ENCODE measurements at regions not wholly inside any gene's neighbourhood (a gene's known extent, or its start where the extent isn't known, plus 50 kb on each side); places are given as distances from the start of the nearest gene placed in this dataset.

DNA sequence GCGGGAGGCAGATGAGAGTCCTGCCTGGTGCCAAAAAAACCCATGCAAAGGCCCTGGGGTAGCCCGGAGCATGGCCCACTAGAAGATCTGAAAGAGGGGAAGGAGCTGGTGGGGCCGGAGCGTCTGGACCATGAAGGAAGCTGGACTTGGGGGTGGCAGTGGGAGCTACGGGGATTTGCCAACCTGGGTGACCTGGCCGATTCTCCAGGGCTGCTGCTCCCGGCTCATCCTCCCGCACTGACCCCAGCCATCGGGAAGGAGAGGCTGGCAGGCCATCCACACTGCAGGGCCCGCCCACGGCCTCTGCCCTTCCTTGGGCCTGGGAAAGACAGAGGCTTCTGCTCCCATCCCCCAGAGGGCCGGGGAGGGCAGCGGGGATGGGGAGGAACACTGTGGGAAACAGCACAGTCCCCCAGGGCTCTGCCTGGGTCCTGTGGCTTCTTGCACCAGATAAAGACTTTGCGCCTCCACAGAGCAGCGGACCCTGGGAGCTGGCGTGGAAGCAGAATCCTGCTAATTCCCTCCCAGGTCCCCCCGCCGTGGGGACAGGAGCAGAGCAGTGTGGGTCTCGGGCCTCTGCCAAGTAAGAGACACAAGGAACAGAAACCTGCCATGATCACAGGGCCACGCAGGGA, 87.1 kb upstream of the LINC01488 start:
- no peak for DNase-seq

GRCh38 chr11:69394869-69395246, 86.6 kb upstream of the LINC01488 start:
- no peak for DNase-seq

- DNase-seq = no peak
These were observed 86.2 kb upstream of the LINC01488 start for GRCh38 chr11:69395287-69395686.

DNA sequence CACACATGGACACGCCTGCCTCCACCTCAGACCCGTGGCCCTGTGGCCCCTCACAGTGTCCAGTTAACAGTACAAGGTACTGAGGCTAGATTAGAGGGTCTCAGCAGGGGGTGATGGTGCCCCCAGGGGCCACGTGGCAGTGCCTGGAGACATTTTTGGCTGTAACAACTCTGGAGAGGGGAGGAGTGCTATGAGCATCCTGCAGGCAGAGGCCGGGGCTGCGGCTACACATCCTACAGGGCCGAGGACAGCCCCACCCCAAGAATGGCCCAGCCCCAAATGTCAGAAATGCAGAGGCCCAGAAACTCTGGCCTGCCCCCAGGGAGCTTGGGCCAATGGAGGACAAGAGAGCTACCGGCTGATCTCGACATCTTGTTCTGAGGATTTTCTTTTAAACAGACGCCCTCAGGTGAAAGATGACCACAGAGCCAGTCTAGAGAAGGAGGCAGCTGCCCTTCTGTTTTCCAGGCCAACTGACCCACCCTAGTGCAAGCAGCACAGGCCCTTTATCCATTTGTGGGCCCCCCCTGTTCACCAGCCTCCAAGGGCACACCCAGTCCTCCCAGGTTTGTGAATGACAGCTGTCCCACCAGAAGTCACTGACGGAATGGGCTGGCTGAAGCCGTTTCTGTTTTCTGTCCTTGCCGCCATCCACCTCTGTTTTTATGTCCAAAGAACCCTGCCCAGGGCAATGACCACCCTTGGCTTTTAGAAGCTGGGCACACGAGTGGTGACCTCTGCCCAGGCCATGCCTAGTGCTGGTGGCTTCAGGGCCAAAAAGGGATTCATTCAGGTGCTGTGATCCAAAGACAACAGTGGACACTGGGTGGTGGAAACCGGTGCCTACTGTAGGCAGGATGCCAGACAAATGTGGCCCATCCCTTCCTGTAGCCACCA, 85.2 kb upstream of the LINC01488 start:
- no peak for DNase-seq

GRCh38 chr11:69396948-69397307, 84.5 kb upstream of the LINC01488 start:
- DNase-seq = no peak

- no peak for DNase-seq
These were observed 83.7 kb upstream of the LINC01488 start for GRCh38 chr11:69397732-69398131.

- DNase-seq = no peak
These were observed 82.7 kb upstream of the LINC01488 start for GRCh38 chr11:69398529-69399492.

GRCh38 chr11:69400140-69400539, 81.3 kb upstream of the LINC01488 start:
- DNase-seq = no peak

GRCh38 chr11:69400771-69401590, 80.5 kb upstream of the LINC01488 start:
- no peak for DNase-seq

DNA sequence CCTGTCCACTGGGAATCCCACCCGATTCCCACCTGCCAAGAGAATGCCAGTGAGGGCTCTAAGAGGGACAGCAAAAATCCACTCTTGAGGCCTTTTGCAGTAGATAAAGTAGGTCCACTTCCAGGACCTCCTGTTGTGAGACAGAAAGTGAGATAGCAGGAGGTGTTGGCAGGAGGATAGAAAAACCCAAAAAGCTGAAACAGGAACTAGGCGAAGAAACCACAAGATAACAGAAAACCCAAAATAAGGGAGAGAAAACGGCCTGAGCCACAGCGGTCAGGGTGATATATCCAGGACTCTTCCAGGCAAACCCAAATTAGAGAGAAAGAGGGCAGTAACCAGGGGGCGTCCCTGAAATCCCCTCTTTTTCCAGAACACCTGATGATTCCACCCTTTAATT, 79.7 kb upstream of the LINC01488 start:
- no peak for DNase-seq

GRCh38 chr11:69402251-69402887, 79.1 kb upstream of the LINC01488 start:
- no peak for DNase-seq

DNA sequence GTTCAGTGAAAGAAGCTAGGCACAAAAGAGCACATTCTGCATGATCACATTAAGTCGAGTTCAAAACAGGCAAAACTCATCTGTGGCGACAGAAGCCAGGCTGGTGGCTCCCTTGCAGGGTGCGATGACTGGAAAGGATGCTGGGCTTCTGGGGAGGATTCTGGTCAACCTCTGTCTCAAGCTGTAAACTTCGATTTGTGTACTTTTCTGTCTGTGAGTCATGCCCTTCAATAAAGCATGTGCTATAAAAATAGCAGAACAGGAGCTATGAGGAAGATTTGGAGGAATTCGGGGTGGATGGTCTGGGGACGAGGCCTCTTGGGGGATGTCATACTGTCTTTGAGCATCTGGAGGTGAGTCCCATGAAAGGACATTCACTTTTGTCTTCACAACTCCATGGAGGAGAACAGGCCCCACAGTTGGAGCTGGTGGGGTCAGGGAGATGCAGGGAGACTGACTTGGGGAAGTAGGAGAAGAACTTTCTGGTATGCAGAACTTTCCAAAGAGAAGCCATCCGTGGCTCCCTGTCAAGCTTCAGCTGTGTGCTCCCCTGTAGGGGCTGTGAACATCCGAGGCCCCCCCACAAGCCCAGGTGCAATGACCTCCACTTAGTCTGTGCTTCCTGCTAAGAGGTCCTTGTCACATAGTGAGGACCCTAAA, 77.8 kb upstream of the LINC01488 start:
- no peak for DNase-seq

GRCh38 chr11:69406060-69406459, 75.4 kb upstream of the LINC01488 start:
- no peak for DNase-seq

- DNase-seq = no peak
These were observed 71.4 kb upstream of the LINC01488 start for GRCh38 chr11:69409812-69410645.

DNA sequence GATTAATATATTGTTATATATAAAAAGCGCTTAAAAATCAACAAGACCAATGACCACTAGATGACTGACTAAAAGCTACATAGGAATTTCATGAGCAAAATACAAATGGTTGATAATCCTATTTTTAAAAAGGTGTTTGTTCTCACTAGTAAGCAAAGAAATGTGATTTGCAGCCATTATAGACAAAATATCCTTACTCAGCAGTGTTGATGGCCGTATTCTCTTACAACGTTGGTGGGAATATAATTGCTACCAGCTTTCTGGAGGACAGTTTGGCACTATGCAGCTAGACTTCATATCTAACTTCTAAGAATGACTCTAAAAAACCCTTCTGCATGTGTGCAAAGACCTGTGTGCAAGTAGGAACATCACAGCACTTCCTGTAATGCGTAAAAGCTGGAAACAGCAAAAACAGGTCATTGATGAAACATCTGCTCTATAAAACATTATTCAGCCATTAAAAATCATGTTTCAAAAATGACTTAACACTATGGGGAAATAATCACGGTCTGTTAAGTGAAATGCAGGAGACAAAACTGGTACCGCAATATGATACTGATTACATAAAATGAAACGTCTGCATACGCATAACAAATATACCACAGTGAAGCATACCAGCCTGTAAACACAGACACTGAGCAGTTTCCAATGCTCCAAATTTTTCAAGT, 70.1 kb upstream of the LINC01488 start:
- no peak for DNase-seq

- DNase-seq = no peak
These were observed 68.3 kb upstream of the LINC01488 start for GRCh38 chr11:69413015-69413801.

DNA sequence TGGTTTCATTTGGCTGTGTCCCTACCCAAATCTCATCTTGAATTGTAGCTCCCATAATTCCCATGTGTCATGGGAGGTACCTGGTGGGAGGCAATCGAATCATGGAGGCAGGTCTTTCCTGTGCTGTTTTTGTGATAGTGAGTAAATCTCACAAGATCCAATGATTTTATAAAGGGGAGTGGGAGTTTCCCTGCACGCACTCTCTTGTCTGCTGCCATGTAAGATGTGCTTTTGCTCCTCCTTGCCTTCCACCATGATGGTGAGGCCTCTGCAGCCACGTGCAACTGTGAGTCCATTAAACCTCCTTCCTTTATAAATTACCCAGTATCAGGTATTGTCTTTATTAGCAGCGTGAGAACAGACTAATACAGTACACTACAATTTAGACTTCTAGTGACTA, 67.5 kb upstream of the LINC01488 start:
- DNase-seq = no peak

DNA sequence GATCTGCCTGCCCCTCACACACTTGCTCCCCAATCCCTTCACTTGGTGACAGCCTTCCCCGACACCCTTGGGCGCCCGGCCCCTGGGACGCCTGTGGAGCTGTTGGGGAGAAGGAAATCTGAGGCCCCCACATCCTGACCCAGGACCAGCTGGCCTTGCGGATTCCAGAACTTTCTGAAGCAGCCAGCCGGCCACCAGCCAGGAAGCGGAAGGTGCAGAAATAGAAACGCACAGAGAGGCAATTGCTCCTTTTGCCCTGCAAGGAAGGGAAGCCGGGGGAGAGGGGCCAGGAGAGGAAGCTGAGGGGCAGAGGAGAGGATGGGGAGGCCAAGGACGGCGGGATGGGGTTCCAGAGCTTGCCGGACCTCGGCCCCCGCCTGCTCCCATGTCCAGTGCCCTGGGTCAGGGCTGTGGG, 66.7 kb upstream of the LINC01488 start:
- no peak for DNase-seq
